ENCODE measurements at regions not wholly inside any gene's neighbourhood (a gene's known extent, or its start where the extent isn't known, plus 50 kb on each side); places are given as distances from the start of the nearest gene placed in this dataset.

- TF ChIP-seq POLR2A (IDR thresholded peaks at IDR 0.05; ENCODE audit: low read depth, low read length), result no peak
- FAIRE-seq (no peak), DNase-seq (ENCODE audit: insufficient read length, low spot score) (no peak)
Observed at GRCh38 chr10:62900829-62901571, 84.8 kb upstream of the EGR2 start.

GRCh38 chr10:62899311-62899710, 83.1 kb upstream of the EGR2 start:
- TF ChIP-seq POLR2A (IDR thresholded peaks at IDR 0.05; ENCODE audit: low read depth, low read length), result no peak
- DNase-seq (ENCODE audit: insufficient read length, low spot score) (no peak), FAIRE-seq (no peak)

- TF ChIP-seq POLR2A (IDR thresholded peaks at IDR 0.05; ENCODE audit: low read depth, low read length), result no peak
- DNase-seq (ENCODE audit: insufficient read length, low spot score) (no peak), FAIRE-seq (no peak)
Observed at GRCh38 chr10:62895063-62895462, 78.9 kb upstream of the EGR2 start.

- TF ChIP-seq POLR2A (IDR thresholded peaks at IDR 0.05; ENCODE audit: low read depth, low read length), result no peak
- no peak for DNase-seq (ENCODE audit: insufficient read length, low spot score)
- no peak for FAIRE-seq
Observed at GRCh38 chr10:62894156-62894555, 78.0 kb upstream of the EGR2 start.

GRCh38 chr10:62893036-62893435, 76.9 kb upstream of the EGR2 start:
- DNase-seq (ENCODE audit: insufficient read length, low spot score) (no peak), FAIRE-seq (no peak)
- no peak for TF ChIP-seq POLR2A (IDR thresholded peaks at IDR 0.05; ENCODE audit: low read depth, low read length)

- no peak for TF ChIP-seq POLR2A (IDR thresholded peaks at IDR 0.05; ENCODE audit: low read depth, low read length)
- DNase-seq (ENCODE audit: insufficient read length, low spot score) (no peak), FAIRE-seq (no peak)
Observed at GRCh38 chr10:62890395-62890794, 74.2 kb upstream of the EGR2 start.

GRCh38 chr10:62887642-62888041, 71.5 kb upstream of the EGR2 start:
- no peak for DNase-seq (ENCODE audit: insufficient read length, low spot score)
- no peak for FAIRE-seq
- TF ChIP-seq POLR2A (IDR thresholded peaks at IDR 0.05; ENCODE audit: low read depth, low read length), result no peak

GRCh38 chr10:62885684-62886461, 69.7 kb upstream of the EGR2 start:
- TF ChIP-seq POLR2A (IDR thresholded peaks at IDR 0.05; ENCODE audit: low read depth, low read length), result no peak
- DNase-seq (ENCODE audit: insufficient read length, low spot score) (peak; percentile 35), FAIRE-seq (peak; percentile 30)

GRCh38 chr10:62880162-62880561, 64.0 kb upstream of the EGR2 start:
- no peak for FAIRE-seq
- DNase-seq (ENCODE audit: insufficient read length, low spot score), result no peak
- TF ChIP-seq POLR2A (IDR thresholded peaks at IDR 0.05; ENCODE audit: low read depth, low read length), result no peak

GRCh38 chr10:62873866-62874265, 57.7 kb upstream of the EGR2 start:
- DNase-seq (ENCODE audit: insufficient read length, low spot score) (no peak), FAIRE-seq (no peak)
- no peak for TF ChIP-seq POLR2A (IDR thresholded peaks at IDR 0.05; ENCODE audit: low read depth, low read length)

GRCh38 chr10:62870866-62871265, 54.7 kb upstream of the EGR2 start:
- no peak for TF ChIP-seq POLR2A (IDR thresholded peaks at IDR 0.05; ENCODE audit: low read depth, low read length)
- no peak for FAIRE-seq
- DNase-seq (ENCODE audit: insufficient read length, low spot score), result no peak

- FAIRE-seq (no peak), DNase-seq (ENCODE audit: insufficient read length, low spot score) (no peak)
- TF ChIP-seq POLR2A (IDR thresholded peaks at IDR 0.05; ENCODE audit: low read depth, low read length), result no peak
Observed at GRCh38 chr10:62869958-62870357, 53.8 kb upstream of the EGR2 start.

GRCh38 chr10:62866941-62867340, 50.8 kb upstream of the EGR2 start:
- DNase-seq (ENCODE audit: insufficient read length, low spot score), result no peak
- no peak for TF ChIP-seq POLR2A (IDR thresholded peaks at IDR 0.05; ENCODE audit: low read depth, low read length)
- no peak for FAIRE-seq

- DNase-seq (ENCODE audit: insufficient read length, low spot score), result no peak
- TF ChIP-seq POLR2A (IDR thresholded peaks at IDR 0.05; ENCODE audit: low read depth, low read length), result no peak
- no peak for FAIRE-seq
Observed at GRCh38 chr10:62866451-62866850, 50.3 kb upstream of the EGR2 start.

All from H54 (cell line).